HG03571 (cell line): ENCODE measurements at regions not wholly inside any gene's neighbourhood (a gene's known extent, or its start where the extent isn't known, plus 50 kb on each side); places are given as distances from the start of the nearest gene placed in this dataset.
"Not testable (repeated sequence)": the region's sequence is repeated elsewhere in the genome, so short reads cannot be mapped to it uniquely, and the experiment has no call there.

ENCODE experiments used
- ATAC-seq: cut with Tn5 transposase; IDR thresholded peaks from one replicate; pipeline ENCODE4 v1.9.1; 2021; ENCODE audit not compliant: unreplicated experiment

DNA sequence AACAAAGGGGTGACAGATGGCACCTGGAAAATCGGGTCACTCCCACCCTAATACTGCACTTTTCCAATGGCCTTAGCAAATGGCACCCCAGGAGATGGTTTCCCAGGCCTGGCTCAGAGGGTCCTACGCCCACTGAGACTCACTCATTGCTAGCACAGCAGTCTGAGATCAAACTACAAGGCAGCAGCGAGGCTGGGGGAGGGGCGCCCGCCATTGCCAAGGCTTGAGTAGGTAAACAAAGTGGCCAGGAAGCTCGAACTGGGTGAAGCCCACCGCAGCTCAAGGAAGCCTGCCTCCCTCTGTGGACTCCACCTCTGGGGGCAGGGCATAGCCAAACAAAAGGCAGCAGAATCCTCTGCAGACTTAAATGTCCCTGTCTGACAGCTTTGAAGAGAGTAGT lies 467.2 kb downstream of the EPHA7 start:
- ATAC-seq: not testable (repeated sequence)

DNA sequence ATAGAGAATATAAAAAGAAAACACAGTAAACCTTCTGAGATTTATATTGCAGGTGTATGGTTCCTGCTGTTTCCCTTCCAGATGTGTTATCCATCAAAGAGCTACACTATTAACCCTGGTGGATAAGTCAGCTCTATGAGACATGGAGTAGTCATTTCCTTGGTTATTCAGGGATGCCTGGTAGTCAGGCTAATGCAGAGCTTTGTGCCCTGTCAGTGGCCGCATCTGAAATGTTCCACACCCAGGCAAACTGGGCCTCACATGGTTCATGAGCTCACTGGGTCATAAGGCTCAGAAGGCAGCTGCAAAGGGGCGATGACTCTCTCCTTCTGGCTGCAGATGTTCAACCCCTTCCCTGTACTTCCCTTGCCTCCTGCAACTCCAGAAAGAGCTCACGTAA lies 473.6 kb downstream of the EPHA7 start:
- no peak for ATAC-seq

DNA sequence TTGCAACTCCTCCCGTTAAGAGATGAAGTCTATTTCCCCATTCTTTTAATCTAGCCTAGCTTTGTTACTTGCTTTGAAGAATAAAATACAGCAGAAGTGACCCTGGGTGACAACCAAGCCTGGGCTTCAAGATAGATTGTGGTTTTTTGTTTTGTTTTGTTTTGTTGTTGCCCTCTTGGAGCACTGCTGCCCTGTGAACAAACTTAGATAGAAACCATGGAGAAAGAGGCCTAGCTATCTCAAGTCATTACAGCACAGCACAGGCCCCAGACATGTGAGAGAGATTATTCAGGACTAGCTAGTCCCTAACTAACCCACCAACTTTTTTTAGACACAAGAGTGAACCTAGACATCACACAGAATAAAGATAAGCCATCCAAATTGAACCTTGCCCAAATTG lies 475.2 kb downstream of the EPHA7 start:
- ATAC-seq: no peak

DNA sequence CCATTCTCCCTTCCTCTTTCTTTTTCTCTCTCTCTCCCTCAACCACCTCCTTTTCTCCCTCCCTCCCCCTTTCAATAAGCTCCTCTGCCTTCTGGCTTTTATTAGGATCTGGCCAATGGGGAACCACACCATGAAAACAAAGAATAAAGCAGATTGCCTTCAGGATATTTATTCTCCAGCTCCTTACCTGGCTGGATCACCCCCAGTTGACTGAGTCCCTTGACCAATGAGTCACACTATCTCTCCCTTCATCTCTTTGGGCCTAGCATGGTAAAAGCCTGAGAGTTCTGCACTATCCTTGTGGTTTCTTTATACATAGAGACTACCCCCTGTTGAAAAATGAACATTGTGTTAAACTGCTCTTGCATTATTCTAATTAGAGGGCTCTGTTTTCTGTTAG lies 476.8 kb downstream of the EPHA7 start:
- ATAC-seq: no peak

- ATAC-seq: no peak
Observed at GRCh38 chr6:92934625-92935024, 484.7 kb downstream of the EPHA7 start.

- no peak for ATAC-seq
Observed at GRCh38 chr6:92930171-92930570, 489.2 kb downstream of the EPHA7 start.

DNA sequence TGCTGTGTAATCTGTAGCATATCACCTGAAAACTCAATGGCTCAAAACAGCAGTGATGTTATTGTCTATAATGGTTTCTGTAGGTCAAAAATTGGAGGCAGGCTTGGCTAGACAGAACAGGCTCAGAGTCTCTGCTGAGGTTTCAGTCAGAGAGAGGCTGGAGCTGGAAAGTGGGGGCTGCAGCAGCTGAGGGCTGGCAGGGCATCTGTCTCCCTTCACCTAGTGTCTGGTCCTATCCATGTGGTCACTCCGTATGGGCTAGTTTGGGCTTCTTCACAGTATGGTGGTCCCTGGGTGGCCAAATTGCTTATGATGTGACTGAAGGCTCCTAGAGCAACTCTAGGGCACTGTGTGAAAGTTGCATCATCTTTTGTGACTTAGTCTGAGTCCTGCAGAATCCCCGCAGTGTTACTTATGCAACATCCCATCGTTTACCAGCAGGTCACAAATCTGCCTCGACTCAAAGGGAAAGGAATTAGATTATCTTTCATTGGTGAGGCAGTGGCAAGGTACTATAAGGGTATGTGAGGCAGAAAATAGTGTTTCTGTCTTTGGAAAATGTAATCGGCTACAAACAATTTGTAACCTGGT lies 497.0 kb downstream of the EPHA7 start:
- no peak for ATAC-seq

- no peak for ATAC-seq
Observed at GRCh38 chr6:92915466-92915865, 503.9 kb downstream of the EPHA7 start.

DNA sequence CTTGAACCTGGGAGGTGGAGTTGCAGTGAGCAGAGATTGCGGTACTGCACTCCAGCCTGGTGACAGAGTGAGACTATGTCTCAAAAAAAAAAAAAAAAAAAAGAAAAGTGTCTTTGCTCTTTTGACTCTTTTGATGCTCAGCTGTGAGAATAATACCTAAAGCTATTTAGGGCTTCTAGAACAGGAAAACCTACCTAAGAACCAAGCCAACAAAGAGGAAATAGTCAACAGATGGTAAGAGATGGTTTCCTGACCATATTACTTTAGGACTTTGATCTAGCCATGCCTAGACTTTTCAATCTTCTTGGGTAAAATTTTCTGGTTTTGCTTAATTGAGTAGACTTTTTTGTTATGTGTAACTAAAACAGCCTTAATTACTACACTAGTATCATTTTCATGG lies 508.1 kb downstream of the EPHA7 start:
- no peak for ATAC-seq

DNA sequence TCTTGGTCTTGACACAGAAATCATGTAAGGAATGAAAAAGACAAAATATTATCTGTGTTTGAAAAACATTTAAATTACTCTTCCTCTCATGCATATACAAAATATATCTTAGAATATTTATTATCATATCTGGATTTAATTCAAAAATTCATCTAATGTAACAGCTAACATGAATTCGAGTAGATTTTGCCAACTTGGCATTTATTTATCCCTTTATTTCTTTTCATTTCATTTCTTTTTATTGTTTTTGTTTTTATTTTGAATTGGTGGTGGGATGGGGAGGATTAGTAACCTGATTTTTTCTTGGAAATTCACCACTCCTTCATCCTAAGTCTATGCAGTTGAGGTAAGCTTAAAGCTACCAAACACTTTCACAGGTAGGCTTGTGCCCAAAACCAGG lies 508.7 kb downstream of the EPHA7 start:
- ATAC-seq: no peak

DNA sequence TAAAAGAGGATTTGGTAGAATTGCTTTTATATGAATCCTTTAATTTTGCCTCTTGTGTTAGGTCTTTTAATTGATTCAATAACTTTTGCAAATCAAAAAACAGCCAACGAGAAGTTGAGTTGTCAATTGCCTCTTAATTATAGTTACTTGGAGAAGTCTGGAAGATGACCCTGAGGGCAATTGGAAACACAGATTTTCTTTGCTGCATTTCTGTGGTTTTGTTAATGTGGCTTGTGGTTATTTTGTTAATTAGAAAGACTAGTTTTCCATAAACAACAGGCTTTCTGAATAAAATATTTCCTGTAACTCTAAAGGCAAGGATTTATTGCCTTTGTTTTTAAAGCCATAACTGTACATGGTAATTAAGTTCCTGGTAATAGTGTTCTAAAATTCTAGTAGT lies 513.0 kb downstream of the EPHA7 start:
- no peak for ATAC-seq

DNA sequence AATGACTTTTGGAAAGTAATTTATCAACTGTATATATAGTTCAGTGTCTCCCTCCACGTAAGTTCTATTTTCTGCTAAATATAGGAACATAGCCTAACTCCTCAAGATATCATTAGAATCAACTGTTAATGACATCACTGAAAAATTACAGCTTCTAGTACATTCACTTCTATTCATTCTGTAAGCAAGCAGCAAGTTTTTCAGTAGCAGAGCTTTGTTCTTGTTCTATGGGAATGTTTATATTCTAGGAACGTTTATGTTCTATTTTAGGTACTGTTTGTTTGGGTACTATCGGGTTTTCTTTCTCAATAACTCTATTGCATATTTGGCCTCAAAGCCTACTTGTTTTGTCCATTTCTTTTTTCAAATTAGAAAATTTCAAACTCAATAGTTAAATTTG lies 525.6 kb downstream of the EPHA7 start:
- ATAC-seq: no peak

GRCh38 chr6:92892626-92893170 lies 526.7 kb downstream of the EPHA7 start:
- no peak for ATAC-seq

- no peak for ATAC-seq
Observed at GRCh38 chr6:92888316-92888715, 531.0 kb downstream of the EPHA7 start.

DNA sequence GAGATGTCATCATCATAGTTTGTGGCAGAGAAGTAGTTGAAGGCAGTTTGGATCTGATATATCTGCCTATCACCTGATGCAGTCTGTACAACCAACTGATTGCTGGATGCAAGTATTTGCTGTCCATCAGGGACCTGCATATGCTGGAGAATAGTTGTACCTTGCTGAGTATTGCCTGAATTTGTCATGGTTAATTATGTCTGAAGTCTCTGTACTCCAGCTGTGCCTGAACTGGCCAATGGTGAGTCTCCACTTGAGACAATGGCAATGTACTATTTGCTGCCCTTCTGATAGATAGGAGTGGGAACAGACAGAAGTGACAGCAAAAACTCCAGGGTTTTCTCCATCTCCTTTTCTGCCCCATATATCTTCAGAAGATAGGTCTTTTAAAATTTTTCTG lies 531.5 kb downstream of the EPHA7 start:
- ATAC-seq: no peak

DNA sequence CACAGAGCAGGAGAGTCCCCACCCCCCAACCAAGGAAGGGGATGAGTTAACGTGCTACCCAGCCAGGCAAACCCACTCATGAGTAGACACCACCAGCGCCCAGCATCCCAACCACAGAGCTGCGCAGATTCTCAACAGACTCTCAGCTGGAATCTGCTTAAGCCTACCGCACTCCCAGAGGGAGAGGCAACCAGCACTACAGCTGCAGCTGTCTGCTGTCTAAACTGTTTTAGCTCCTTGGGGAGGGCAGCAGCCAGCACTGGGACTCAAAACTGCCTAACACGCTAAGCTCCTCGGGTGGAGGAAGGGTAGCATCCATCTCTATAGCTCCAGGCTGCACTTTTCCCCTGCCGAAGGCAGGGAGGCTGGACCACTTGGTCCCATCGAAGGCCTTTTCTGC lies 539.8 kb downstream of the EPHA7 start:
- no peak for ATAC-seq

DNA sequence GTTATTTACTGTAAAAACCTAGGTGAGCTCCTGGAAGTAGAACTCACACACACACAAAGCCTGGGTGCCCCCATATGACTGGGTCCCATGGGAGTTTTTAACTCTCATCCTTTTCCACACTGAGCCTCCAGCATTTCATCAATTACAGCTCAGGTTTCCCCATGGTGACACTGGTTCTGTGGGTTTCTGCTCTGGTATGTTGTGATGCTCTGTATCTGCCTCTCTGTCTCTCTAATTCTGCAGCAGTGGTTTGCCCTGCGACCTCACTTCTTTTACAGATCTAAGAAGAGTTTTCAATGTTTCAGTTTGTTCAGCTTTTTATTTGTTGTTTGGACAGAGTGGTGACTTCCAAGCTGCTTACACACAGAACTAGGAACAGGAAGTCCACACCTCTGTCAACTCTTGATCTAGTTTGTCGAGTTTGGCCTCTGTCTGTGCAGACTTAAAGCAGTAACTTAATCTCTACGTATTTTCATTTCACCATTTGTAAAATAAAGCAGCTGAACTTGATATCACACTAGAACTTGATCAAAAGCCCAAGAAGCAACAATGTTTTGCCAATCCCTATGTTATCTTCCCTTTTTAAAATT lies 554.3 kb downstream of the EPHA7 start:
- no peak for ATAC-seq

GRCh38 chr6:92849636-92850035 lies 569.7 kb downstream of the EPHA7 start:
- no peak for ATAC-seq

GRCh38 chr6:92848901-92849300 lies 570.5 kb downstream of the EPHA7 start:
- ATAC-seq: no peak

DNA sequence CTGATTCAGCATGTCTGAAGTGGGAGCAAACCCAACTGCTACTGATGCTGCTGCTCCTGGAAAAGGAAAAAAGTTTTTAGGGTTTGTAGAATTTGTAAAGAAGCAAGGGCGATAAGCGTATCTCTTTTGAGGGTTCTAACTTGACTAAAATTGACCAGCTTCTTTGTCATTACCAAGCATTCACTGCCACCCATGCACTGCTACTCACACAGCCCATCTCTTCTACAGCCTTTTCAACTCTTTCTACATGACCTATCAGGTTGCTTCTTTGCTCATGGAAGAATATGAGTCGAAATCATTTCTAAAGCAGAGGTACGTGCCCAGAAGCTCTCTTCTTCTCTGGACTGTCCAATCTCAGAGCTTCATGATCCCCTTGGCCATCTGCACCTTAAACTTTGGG lies 570.9 kb downstream of the EPHA7 start:
- no peak for ATAC-seq

GRCh38 chr6:92847988-92848387 lies 571.4 kb downstream of the EPHA7 start:
- no peak for ATAC-seq

DNA sequence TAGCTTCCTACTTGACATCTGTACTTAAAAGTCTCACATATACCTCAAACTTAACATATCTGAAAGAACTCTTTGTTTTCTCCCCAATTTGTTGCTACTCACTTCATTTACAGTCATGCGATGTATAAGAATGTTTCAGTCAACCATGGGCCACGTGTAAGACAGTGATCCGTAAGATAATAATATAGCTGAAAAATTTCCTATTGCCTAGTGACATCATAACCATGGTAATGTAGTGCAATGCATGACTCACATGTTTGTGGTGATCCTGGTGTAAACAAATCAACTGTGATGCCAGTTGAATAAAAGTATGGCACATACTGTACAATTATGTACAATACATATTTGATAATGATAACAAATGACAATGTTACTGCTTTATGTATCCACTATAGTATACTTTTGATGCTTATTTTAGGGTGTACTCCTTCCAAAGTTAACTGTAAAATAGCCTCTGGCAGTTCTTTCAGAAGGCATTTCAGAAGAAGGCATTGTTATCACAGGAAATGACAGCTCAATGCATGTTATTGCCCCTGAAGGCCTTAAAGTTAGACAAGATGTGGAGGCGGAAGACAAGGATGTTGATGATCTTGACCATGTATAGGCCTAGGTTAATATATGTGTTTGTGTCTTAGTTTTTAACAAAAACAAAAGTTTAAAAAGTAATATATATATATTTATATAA lies 579.0 kb downstream of the EPHA7 start:
- no peak for ATAC-seq
